NCI-H2171 (cell line): ENCODE measurements at regions not wholly inside any gene's neighbourhood (a gene's known extent, or its start where the extent isn't known, plus 50 kb on each side); places are given as distances from the start of the nearest gene placed in this dataset.

Experiments used
- DNase-seq: peaks from one replicate; lab custom pipeline; 2025; lab: John Stamatoyannopoulos, UW

GRCh38 chr11:64457416-64458010 lies 98.2 kb upstream of the SLC22A11 start:
- DNase-seq = no peak

GRCh38 chr11:64458997-64459396 lies 96.7 kb upstream of the SLC22A11 start:
- no peak for DNase-seq

- no peak for DNase-seq
Measured at GRCh38 chr11:64459609-64460008, 96.1 kb upstream of the SLC22A11 start.

- DNase-seq = no peak
Measured at GRCh38 chr11:64461081-64461480, 94.7 kb upstream of the SLC22A11 start.

- no peak for DNase-seq
Measured at GRCh38 chr11:64466115-64466718, 89.5 kb upstream of the SLC22A11 start.

- no peak for DNase-seq
Measured at GRCh38 chr11:64469288-64469687, 86.5 kb upstream of the SLC22A11 start.

- DNase-seq = no peak
Measured at GRCh38 chr11:64472593-64473455, 82.9 kb upstream of the SLC22A11 start.

GRCh38 chr11:64474680-64475079 lies 81.1 kb upstream of the SLC22A11 start:
- DNase-seq = no peak

GRCh38 chr11:64475145-64475544 lies 80.6 kb upstream of the SLC22A11 start:
- no peak for DNase-seq

- no peak for DNase-seq
Measured at GRCh38 chr11:64476881-64477280, 78.9 kb upstream of the SLC22A11 start.

- DNase-seq = no peak
Measured at GRCh38 chr11:64477675-64478074, 78.1 kb upstream of the SLC22A11 start.

- DNase-seq = no peak
Measured at GRCh38 chr11:64482588-64482987, 73.2 kb upstream of the SLC22A11 start.

GRCh38 chr11:64484191-64485022 lies 71.3 kb upstream of the SLC22A11 start:
- DNase-seq = no peak

GRCh38 chr11:64485074-64485473 lies 70.7 kb upstream of the SLC22A11 start:
- no peak for DNase-seq

GRCh38 chr11:64489831-64490441 lies 65.8 kb upstream of the SLC22A11 start:
- DNase-seq = peak; percentile 19

- no peak for DNase-seq
Measured at GRCh38 chr11:64490562-64491216, 65.1 kb upstream of the SLC22A11 start.

GRCh38 chr11:64492561-64492960 lies 63.2 kb upstream of the SLC22A11 start:
- DNase-seq = no peak

GRCh38 chr11:64498136-64498535 lies 57.6 kb upstream of the SLC22A11 start:
- no peak for DNase-seq

GRCh38 chr11:64499261-64500004 lies 56.3 kb upstream of the SLC22A11 start:
- no peak for DNase-seq

- no peak for DNase-seq
Measured at GRCh38 chr11:64500176-64501013, 55.3 kb upstream of the SLC22A11 start.
